Liver (tissue), 3 donors: ENCODE measurements at regions not wholly inside any gene's neighbourhood (a gene's known extent, or its start where the extent isn't known, plus 50 kb on each side); places are given as distances from the start of the nearest gene placed in this dataset.

Source experiments
- EGR1 ChIP-seq, 2 donors: IDR thresholded peaks; 2 replicates each; pipeline ENCODE4 v1.6.1; 2016 to 2018; ENCODE audit warnings: antibody characterized with exemption in 2 of 2, low read depth in 2 of 2
- FOXA1 ChIP-seq: IDR thresholded peaks from 2 replicates; pipeline ENCODE4 v1.6.1; 2016; ENCODE audit warnings: antibody characterized with exemption
- GABPA ChIP-seq, 2 donors: IDR thresholded peaks in 1 of 2; conservative IDR thresholded peaks in 1 of 2; 2 replicates each; pipeline ENCODE4 v1.6.1; 2016; ENCODE audit warnings: antibody characterized with exemption in 2 of 2, mild to moderate bottlenecking in 1 of 2, moderate library complexity in 1 of 2
- HNF4A ChIP-seq, 2 donors: conservative IDR thresholded peaks; 2 replicates each; pipeline ENCODE4 v1.6.1; 2016; ENCODE audit warnings: antibody characterized with exemption in 2 of 2, mild to moderate bottlenecking in 2 of 2
- HNF4G ChIP-seq: IDR thresholded peaks from 2 replicates; pipeline ENCODE4 v1.6.1; 2016; ENCODE audit warnings: antibody characterized with exemption
- JUND ChIP-seq, 2 donors: IDR thresholded peaks; 2 replicates each; pipeline ENCODE4 v1.6.1; 2016; ENCODE audit warnings: antibody characterized with exemption in 2 of 2
- SP1 ChIP-seq: IDR thresholded peaks from 2 replicates; pipeline ENCODE4 v1.6.1; 2018; ENCODE audit warnings: antibody characterized with exemption, mild to moderate bottlenecking
- TAF1 ChIP-seq: conservative IDR thresholded peaks from 2 replicates; pipeline ENCODE4 v1.6.1; 2016; ENCODE audit warnings: antibody characterized with exemption, mild to moderate bottlenecking
- YY1 ChIP-seq: IDR thresholded peaks from 2 replicates; pipeline ENCODE4 v1.6.1; 2016; ENCODE audit warnings: antibody characterized with exemption, mild to moderate bottlenecking
- TF ChIP-seq, protein P1 (sequence below): IDR thresholded peaks from 2 replicates; pipeline ENCODE4 v1.6.1; 2016; ENCODE audit warnings: antibody characterized with exemption
- TF ChIP-seq, protein P2 (sequence below): fragments of 150-350 bp; IDR thresholded peaks from 2 replicates; pipeline ENCODE4 v1.5.1; 2017; ENCODE audit warnings: improper control_type of control experiment, low read depth, low read length; ENCODE audit not compliant: missing input control
- TF ChIP-seq, protein P3 (sequence below): IDR thresholded peaks from 2 replicates; pipeline ENCODE4 v1.6.1; 2016; ENCODE audit warnings: antibody characterized with exemption, mild to moderate bottlenecking
- donor health status: healthy.
- donor health status: healthy.

DNA sequence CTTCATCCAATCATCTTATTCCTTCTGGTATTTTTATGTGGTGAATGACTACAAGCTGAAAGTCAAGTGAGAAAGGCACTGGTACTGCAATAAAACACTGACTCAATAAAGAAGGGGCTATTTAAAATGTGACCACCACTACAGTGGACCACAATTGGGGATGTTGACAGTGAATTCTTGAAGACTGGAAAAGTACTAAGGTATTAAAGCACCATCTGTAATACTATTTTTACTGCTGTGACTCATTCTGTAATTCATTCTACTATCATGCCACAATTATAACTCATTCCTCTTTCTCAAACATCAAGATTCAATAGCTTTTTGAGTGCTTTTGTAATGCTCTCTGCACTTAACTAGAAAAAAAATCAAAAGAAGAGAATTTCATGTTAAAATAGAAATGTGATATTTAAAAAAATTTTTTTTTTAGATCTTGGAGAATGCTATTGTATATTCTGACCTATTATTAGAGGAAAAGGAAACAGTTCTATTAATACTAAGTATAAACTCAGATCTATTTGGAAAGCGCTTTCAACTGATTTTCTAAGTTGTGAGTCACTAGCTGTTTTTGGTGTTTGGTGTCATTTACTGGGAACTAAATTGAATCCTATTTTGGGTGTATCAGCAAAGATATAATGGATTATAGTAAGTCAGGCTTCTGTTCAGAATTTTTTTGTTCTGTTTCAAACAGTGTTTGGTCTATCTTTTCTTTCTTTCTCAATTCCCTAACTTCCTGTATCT is 104.7 kb upstream of the TMEM170B start:
- TF ChIP-seq, protein P1, sequence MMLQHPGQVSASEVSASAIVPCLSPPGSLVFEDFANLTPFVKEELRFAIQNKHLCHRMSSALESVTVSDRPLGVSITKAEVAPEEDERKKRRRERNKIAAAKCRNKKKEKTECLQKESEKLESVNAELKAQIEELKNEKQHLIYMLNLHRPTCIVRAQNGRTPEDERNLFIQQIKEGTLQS: no peak
- TF ChIP-seq, protein P2, sequence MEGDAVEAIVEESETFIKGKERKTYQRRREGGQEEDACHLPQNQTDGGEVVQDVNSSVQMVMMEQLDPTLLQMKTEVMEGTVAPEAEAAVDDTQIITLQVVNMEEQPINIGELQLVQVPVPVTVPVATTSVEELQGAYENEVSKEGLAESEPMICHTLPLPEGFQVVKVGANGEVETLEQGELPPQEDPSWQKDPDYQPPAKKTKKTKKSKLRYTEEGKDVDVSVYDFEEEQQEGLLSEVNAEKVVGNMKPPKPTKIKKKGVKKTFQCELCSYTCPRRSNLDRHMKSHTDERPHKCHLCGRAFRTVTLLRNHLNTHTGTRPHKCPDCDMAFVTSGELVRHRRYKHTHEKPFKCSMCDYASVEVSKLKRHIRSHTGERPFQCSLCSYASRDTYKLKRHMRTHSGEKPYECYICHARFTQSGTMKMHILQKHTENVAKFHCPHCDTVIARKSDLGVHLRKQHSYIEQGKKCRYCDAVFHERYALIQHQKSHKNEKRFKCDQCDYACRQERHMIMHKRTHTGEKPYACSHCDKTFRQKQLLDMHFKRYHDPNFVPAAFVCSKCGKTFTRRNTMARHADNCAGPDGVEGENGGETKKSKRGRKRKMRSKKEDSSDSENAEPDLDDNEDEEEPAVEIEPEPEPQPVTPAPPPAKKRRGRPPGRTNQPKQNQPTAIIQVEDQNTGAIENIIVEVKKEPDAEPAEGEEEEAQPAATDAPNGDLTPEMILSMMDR: no peak
- no peak for TF ChIP-seq YY1
- no peak for TF ChIP-seq TAF1
- TF ChIP-seq SP1: no peak
- TF ChIP-seq HNF4G: no peak
- no peak for TF ChIP-seq HNF4A (conservative IDR thresholded peaks at IDR 0.05)
- TF ChIP-seq JUND (IDR thresholded peaks at IDR 0.05): peak in 1 of 2 donors; percentile 28
- TF ChIP-seq GABPA (IDR thresholded peaks at IDR 0.05 in 1 of 2, conservative IDR thresholded peaks at IDR 0.05 in 1 of 2): no peak
- TF ChIP-seq FOXA1: no peak
- TF ChIP-seq EGR1 (IDR thresholded peaks at IDR 0.05; ENCODE audit: low read depth in 2 of 2): no peak
- TF ChIP-seq, protein P3, sequence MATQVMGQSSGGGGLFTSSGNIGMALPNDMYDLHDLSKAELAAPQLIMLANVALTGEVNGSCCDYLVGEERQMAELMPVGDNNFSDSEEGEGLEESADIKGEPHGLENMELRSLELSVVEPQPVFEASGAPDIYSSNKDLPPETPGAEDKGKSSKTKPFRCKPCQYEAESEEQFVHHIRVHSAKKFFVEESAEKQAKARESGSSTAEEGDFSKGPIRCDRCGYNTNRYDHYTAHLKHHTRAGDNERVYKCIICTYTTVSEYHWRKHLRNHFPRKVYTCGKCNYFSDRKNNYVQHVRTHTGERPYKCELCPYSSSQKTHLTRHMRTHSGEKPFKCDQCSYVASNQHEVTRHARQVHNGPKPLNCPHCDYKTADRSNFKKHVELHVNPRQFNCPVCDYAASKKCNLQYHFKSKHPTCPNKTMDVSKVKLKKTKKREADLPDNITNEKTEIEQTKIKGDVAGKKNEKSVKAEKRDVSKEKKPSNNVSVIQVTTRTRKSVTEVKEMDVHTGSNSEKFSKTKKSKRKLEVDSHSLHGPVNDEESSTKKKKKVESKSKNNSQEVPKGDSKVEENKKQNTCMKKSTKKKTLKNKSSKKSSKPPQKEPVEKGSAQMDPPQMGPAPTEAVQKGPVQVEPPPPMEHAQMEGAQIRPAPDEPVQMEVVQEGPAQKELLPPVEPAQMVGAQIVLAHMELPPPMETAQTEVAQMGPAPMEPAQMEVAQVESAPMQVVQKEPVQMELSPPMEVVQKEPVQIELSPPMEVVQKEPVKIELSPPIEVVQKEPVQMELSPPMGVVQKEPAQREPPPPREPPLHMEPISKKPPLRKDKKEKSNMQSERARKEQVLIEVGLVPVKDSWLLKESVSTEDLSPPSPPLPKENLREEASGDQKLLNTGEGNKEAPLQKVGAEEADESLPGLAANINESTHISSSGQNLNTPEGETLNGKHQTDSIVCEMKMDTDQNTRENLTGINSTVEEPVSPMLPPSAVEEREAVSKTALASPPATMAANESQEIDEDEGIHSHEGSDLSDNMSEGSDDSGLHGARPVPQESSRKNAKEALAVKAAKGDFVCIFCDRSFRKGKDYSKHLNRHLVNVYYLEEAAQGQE: no peak
